ENCODE measurements at regions not wholly inside any gene's neighbourhood (a gene's known extent, or its start where the extent isn't known, plus 50 kb on each side); places are given as distances from the start of the nearest gene placed in this dataset.

GRCh38 chr9:96116275-96117064, 185.5 kb downstream of the HSD17B3 start:
- H3K27me3 ChIP-seq (ENCODE audit: control insufficient read depth, extremely low read depth, insufficient read depth, low read length) = peaks cover 3% of the 10 kb centered on the region
- H3K36me3 ChIP-seq (ENCODE audit: control insufficient read depth in 2 of 2, extremely low read depth in 1 of 2, insufficient read depth in 2 of 2, low read length in 2 of 2) = no peaks in the 10 kb centered on the region
- no peak overlapping the region for H3K4me3 ChIP-seq (ENCODE audit: control insufficient read depth in 2 of 3, extremely low read depth in 1 of 3, insufficient read depth in 2 of 3, low read depth in 1 of 3, low read length in 3 of 3)
- DNase-seq (ENCODE audit: low read depth, low spot score) = no peak
- no peaks in the 10 kb centered on the region for H3K79me2 ChIP-seq (ENCODE audit: control insufficient read depth, insufficient read depth, low read length)
- TF ChIP-seq, protein P1, sequence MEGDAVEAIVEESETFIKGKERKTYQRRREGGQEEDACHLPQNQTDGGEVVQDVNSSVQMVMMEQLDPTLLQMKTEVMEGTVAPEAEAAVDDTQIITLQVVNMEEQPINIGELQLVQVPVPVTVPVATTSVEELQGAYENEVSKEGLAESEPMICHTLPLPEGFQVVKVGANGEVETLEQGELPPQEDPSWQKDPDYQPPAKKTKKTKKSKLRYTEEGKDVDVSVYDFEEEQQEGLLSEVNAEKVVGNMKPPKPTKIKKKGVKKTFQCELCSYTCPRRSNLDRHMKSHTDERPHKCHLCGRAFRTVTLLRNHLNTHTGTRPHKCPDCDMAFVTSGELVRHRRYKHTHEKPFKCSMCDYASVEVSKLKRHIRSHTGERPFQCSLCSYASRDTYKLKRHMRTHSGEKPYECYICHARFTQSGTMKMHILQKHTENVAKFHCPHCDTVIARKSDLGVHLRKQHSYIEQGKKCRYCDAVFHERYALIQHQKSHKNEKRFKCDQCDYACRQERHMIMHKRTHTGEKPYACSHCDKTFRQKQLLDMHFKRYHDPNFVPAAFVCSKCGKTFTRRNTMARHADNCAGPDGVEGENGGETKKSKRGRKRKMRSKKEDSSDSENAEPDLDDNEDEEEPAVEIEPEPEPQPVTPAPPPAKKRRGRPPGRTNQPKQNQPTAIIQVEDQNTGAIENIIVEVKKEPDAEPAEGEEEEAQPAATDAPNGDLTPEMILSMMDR (optimal IDR thresholded peaks at IDR 0.05 in 1 of 3, IDR thresholded peaks at IDR 0.05 in 1 of 3, conservative IDR thresholded peaks at IDR 0.05 in 1 of 3; ENCODE audit: extremely low read depth in 1 of 3, insufficient read depth in 2 of 3, low read length in 3 of 3) = no peak
- TF ChIP-seq EZH2 (IDR thresholded peaks at IDR 0.05; ENCODE audit: low read length) = no peak
- no peak overlapping the region for H2AFZ ChIP-seq (ENCODE audit: control insufficient read depth, low read length)
- FAIRE-seq = no peak
- H3K4me2 ChIP-seq (ENCODE audit: control insufficient read depth, extremely low read depth, insufficient read depth, low read depth, low read length) = no peak overlapping the region
- H3K4me1 ChIP-seq (ENCODE audit: control insufficient read depth, extremely low read depth, insufficient read depth, low read length) = no peaks in the 10 kb centered on the region
- dilution Hi-C loops (cut with MboI; ENCODE audit: extremely low pct_ligation_motif_present, low sequenced_read_pairs) = no loop called here
- no peaks in the 10 kb centered on the region for H4K20me1 ChIP-seq (ENCODE audit: control insufficient read depth, extremely low read depth, insufficient read depth, low read length)
- no peak overlapping the region for H3K27ac ChIP-seq (ENCODE audit: control insufficient read depth, insufficient read depth, low read length)
- no peaks in the 10 kb centered on the region for H3K9me3 ChIP-seq (ENCODE audit: control insufficient read depth, low read depth, low read length)
- no peaks in the 10 kb centered on the region for H3K9me1 ChIP-seq (ENCODE audit: control insufficient read depth, extremely low read depth, insufficient read depth, low read length)
- no peak overlapping the region for H3K9ac ChIP-seq (ENCODE audit: control insufficient read depth, extremely low read depth, insufficient read depth, low read length)

GRCh38 chr9:96115836-96116235, 186.1 kb downstream of the HSD17B3 start:
- Histone ChIP-seq H2AFZ (ENCODE audit: control insufficient read depth, low read length) (no peak overlapping the region), H3K9me3 (ENCODE audit: control insufficient read depth, low read depth, low read length) (no peaks in the 10 kb centered on the region), H3K27ac (ENCODE audit: control insufficient read depth, insufficient read depth, low read length) (no peak overlapping the region), H3K79me2 (ENCODE audit: control insufficient read depth, insufficient read depth, low read length) (no peaks in the 10 kb centered on the region), H3K9ac (ENCODE audit: control insufficient read depth, extremely low read depth, insufficient read depth, low read length) (no peak overlapping the region), H3K27me3 (ENCODE audit: control insufficient read depth, extremely low read depth, insufficient read depth, low read length) (peaks cover 3% of the 10 kb centered on the region), H3K4me2 (ENCODE audit: control insufficient read depth, extremely low read depth, insufficient read depth, low read depth, low read length) (no peak overlapping the region), H4K20me1 (ENCODE audit: control insufficient read depth, extremely low read depth, insufficient read depth, low read length) (no peaks in the 10 kb centered on the region), H3K9me1 (ENCODE audit: control insufficient read depth, extremely low read depth, insufficient read depth, low read length) (no peaks in the 10 kb centered on the region), H3K36me3 (ENCODE audit: control insufficient read depth in 2 of 2, extremely low read depth in 1 of 2, insufficient read depth in 2 of 2, low read length in 2 of 2) (no peaks in the 10 kb centered on the region), H3K4me1 (ENCODE audit: control insufficient read depth, extremely low read depth, insufficient read depth, low read length) (no peaks in the 10 kb centered on the region), H3K4me3 (ENCODE audit: control insufficient read depth in 2 of 3, extremely low read depth in 1 of 3, insufficient read depth in 2 of 3, low read depth in 1 of 3, low read length in 3 of 3) (no peak overlapping the region)
- dilution Hi-C loops (cut with MboI; ENCODE audit: extremely low pct_ligation_motif_present, low sequenced_read_pairs) = no loop called here
- FAIRE-seq (no peak), DNase-seq (ENCODE audit: low read depth, low spot score) (no peak)
- TF ChIP-seq EZH2 (IDR thresholded peaks at IDR 0.05; ENCODE audit: low read length) = no peak
- TF ChIP-seq, protein P1 (optimal IDR thresholded peaks at IDR 0.05 in 1 of 3, IDR thresholded peaks at IDR 0.05 in 1 of 3, conservative IDR thresholded peaks at IDR 0.05 in 1 of 3; ENCODE audit: extremely low read depth in 1 of 3, insufficient read depth in 2 of 3, low read length in 3 of 3) = no peak

All from keratinocyte (primary cell).